Fibroblast of gingiva (primary cell): ENCODE measurements at regions not wholly inside any gene's neighbourhood (a gene's known extent, or its start where the extent isn't known, plus 50 kb on each side); places are given as distances from the start of the nearest gene placed in this dataset.
"Not testable (repeated sequence)": the region's sequence is repeated elsewhere in the genome, so short reads cannot be mapped to it uniquely, and the experiment has no call there.

Source experiments
- DNase-seq: peaks from one replicate; pipeline ENCODE4 v3.0.0-alpha.2; 2011; ENCODE audit warnings: low read depth

GRCh38 chr14:83559721-83560120, 1970.2 kb upstream of the FLRT2 start:
- peak; percentile 21 for DNase-seq

GRCh38 chr14:83561261-83561660, 1968.7 kb upstream of the FLRT2 start:
- DNase-seq = no peak

- DNase-seq = peak; percentile 9
These were observed 1963.4 kb upstream of the FLRT2 start for GRCh38 chr14:83566567-83566966.

- peak; percentile 51 for DNase-seq
These were observed 1961.8 kb upstream of the FLRT2 start for GRCh38 chr14:83568141-83568540.

GRCh38 chr14:83575301-83575700, 1954.6 kb upstream of the FLRT2 start:
- DNase-seq = no peak

GRCh38 chr14:83583201-83583600, 1946.7 kb upstream of the FLRT2 start:
- DNase-seq = no peak

GRCh38 chr14:83594874-83595273, 1935.1 kb upstream of the FLRT2 start:
- DNase-seq = no peak

GRCh38 chr14:83607682-83608081, 1922.3 kb upstream of the FLRT2 start:
- DNase-seq = no peak

GRCh38 chr14:83611491-83611890, 1918.5 kb upstream of the FLRT2 start:
- no peak for DNase-seq

GRCh38 chr14:83611906-83612390, 1918.0 kb upstream of the FLRT2 start:
- no peak for DNase-seq

GRCh38 chr14:83614956-83615355, 1915.0 kb upstream of the FLRT2 start:
- DNase-seq = no peak

- no peak for DNase-seq
These were observed 1905.4 kb upstream of the FLRT2 start for GRCh38 chr14:83624541-83624940.

GRCh38 chr14:83632375-83632774, 1897.6 kb upstream of the FLRT2 start:
- no peak for DNase-seq

- DNase-seq = no peak
These were observed 1891.0 kb upstream of the FLRT2 start for GRCh38 chr14:83638748-83639504.

- DNase-seq = not testable (repeated sequence)
These were observed 1890.5 kb upstream of the FLRT2 start for GRCh38 chr14:83639505-83639875.

GRCh38 chr14:83646228-83646627, 1883.7 kb upstream of the FLRT2 start:
- DNase-seq = no peak

- no peak for DNase-seq
These were observed 1869.3 kb upstream of the FLRT2 start for GRCh38 chr14:83660597-83660996.

- DNase-seq = no peak
These were observed 1865.6 kb upstream of the FLRT2 start for GRCh38 chr14:83664389-83664788.

GRCh38 chr14:83689265-83689664, 1840.7 kb upstream of the FLRT2 start:
- DNase-seq = no peak

- DNase-seq = no peak
These were observed 1832.8 kb upstream of the FLRT2 start for GRCh38 chr14:83697099-83697498.

- DNase-seq = no peak
These were observed 1827.3 kb upstream of the FLRT2 start for GRCh38 chr14:83702619-83703018.

GRCh38 chr14:83706231-83706954, 1823.6 kb upstream of the FLRT2 start:
- DNase-seq = peak; percentile 11

GRCh38 chr14:83707056-83707455, 1822.9 kb upstream of the FLRT2 start:
- DNase-seq = no peak
